Spleen (tissue), 7 donors: ENCODE measurements at regions not wholly inside any gene's neighbourhood (a gene's known extent, or its start where the extent isn't known, plus 50 kb on each side); places are given as distances from the start of the nearest gene placed in this dataset.

ENCODE experiments used
- POLR2A ChIP-seq, 3 donors: fragments of 450-650 bp; IDR thresholded peaks; one replicate each; pipeline ENCODE4 v1.5.1; 2017; ENCODE audit warnings: antibody characterized with exemption in 3 of 3, mild to moderate bottlenecking in 1 of 3
- POLR2AphosphoS5 ChIP-seq, 3 donors: sonication (generic); formaldehyde crosslinking; IDR thresholded peaks; one replicate each; pipeline ENCODE4 v1.5.1; 2017; ENCODE audit warnings: antibody characterized with exemption in 3 of 3
- TF ChIP-seq, protein P1 (sequence below), 11 experiments: fragments of 200-600 bp in 7 of 11; fragments of 450-650 bp in 4 of 11; sonication (generic) in 4 of 11; IDR thresholded peaks in 8 of 11; conservative IDR thresholded peaks in 3 of 11; 1 replicate in 7 of 11; 2 replicates in 4 of 11; pipeline versions ENCODE4 v1.4.0 to v1.8.0; 2016 to 2021; ENCODE audit warnings: antibody characterized with exemption in 11 of 11, inconsistent platforms in 4 of 11, mild to moderate bottlenecking in 1 of 11
- donor health status: DM: no; HTN: no; CAD: no; lungs with moderate emphysema.
- donor health status: DM: no; HTN: no; CAD: no.
- donor health status: DM: no; HTN: no; CAD: no.

DNA sequence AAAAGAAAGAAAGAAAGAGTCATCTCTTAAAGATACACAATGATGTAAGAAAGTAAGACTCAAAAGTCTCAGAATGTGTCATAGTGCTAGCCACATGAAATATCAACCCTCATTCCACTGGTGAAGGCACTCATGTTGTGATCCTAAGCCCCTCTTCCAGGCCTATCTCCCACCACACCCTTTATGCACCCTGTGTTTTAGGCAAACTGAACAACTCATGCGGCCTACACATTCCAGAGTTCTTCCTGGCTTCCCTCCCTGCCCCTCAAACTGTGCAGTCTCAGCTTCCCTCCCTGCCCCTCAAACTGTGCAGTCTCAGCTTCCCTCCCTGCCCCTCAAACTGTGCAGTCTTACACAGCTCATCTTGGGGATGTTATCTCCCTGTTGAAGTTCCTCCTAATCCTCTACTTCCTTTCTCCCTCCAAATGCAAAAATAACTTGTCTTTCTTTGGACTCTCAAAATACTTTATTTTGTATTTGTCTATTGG lies 69.0 kb upstream of the FNDC3B start:
- TF ChIP-seq, protein P1, sequence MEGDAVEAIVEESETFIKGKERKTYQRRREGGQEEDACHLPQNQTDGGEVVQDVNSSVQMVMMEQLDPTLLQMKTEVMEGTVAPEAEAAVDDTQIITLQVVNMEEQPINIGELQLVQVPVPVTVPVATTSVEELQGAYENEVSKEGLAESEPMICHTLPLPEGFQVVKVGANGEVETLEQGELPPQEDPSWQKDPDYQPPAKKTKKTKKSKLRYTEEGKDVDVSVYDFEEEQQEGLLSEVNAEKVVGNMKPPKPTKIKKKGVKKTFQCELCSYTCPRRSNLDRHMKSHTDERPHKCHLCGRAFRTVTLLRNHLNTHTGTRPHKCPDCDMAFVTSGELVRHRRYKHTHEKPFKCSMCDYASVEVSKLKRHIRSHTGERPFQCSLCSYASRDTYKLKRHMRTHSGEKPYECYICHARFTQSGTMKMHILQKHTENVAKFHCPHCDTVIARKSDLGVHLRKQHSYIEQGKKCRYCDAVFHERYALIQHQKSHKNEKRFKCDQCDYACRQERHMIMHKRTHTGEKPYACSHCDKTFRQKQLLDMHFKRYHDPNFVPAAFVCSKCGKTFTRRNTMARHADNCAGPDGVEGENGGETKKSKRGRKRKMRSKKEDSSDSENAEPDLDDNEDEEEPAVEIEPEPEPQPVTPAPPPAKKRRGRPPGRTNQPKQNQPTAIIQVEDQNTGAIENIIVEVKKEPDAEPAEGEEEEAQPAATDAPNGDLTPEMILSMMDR (IDR thresholded peaks at IDR 0.05 in 8 of 11, conservative IDR thresholded peaks at IDR 0.05 in 3 of 11) = no peak
- TF ChIP-seq POLR2A (IDR thresholded peaks at IDR 0.05) (no peak), POLR2AphosphoS5 (IDR thresholded peaks at IDR 0.05) (no peak)
